ENCODE measurements at regions not wholly inside any gene's neighbourhood (a gene's known extent, or its start where the extent isn't known, plus 50 kb on each side); places are given as distances from the start of the nearest gene placed in this dataset.

DNA sequence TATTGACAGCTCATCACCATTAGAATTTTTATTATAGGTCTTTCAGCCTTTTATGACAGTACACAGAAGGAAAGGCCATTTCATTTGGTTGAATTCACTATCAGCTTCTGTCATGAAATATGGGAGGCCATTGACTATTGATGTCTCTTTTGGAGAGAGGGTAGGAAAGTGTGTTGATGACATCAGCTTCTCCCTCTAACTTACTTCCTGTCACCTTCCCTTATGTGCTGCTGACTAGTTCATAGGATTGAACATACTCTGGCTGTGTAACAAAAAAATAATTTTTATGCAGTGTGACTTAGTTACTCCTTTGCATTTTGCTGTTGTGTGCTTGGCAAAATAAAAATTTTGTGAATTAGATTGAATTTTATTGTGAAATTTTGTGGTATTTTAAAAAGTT, 769.2 kb downstream of the METTL15 start:
- intact Hi-C loops (cut with DNase I; ENCODE audit: low total_unique reads) (no loop called here), in situ Hi-C loops (cut with MboI; ENCODE audit: low sequenced_read_pairs in 4 of 4) (no loop called here)
- no peak for TF ChIP-seq POLR2A (IDR thresholded peaks at IDR 0.05)
- TF ChIP-seq, protein P1, sequence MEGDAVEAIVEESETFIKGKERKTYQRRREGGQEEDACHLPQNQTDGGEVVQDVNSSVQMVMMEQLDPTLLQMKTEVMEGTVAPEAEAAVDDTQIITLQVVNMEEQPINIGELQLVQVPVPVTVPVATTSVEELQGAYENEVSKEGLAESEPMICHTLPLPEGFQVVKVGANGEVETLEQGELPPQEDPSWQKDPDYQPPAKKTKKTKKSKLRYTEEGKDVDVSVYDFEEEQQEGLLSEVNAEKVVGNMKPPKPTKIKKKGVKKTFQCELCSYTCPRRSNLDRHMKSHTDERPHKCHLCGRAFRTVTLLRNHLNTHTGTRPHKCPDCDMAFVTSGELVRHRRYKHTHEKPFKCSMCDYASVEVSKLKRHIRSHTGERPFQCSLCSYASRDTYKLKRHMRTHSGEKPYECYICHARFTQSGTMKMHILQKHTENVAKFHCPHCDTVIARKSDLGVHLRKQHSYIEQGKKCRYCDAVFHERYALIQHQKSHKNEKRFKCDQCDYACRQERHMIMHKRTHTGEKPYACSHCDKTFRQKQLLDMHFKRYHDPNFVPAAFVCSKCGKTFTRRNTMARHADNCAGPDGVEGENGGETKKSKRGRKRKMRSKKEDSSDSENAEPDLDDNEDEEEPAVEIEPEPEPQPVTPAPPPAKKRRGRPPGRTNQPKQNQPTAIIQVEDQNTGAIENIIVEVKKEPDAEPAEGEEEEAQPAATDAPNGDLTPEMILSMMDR (IDR thresholded peaks at IDR 0.05 in 4 of 5, conservative IDR thresholded peaks at IDR 0.05 in 1 of 5) = no peak
- no peak for ATAC-seq
- Histone ChIP-seq H3K4me3 (no peak overlapping the region), H3K27ac (no peak overlapping the region), H3K4me1 (no peaks in the 10 kb centered on the region), H3K9me3 (no peaks in the 10 kb centered on the region), H3K27me3 (no peaks in the 10 kb centered on the region), H3K36me3 (no peaks in the 10 kb centered on the region)
- no peak for DNase-seq

DNA sequence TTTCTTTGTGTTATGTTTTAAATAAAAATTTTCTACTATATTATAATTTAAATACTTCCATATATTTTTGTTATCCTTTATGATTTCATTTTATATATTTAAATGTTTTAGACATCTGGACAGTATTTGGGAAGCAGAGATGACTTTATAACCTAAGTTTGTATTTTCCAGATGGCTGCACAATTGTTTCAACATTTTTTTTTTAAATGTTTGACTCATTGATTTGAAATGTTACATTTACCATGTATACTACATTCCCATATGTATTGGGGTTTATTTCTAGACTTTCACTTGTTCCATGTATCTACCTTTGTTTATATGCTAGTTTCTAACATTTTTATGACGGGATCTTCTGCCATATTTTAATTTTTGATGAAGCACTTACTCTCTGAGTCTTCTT, 766.5 kb downstream of the METTL15 start:
- H3K4me3 ChIP-seq = no peak overlapping the region
- intact Hi-C loops (cut with DNase I; ENCODE audit: low total_unique reads) (no loop called here), in situ Hi-C loops (cut with MboI; ENCODE audit: low sequenced_read_pairs in 4 of 4) (no loop called here)
- H3K36me3 ChIP-seq = no peaks in the 10 kb centered on the region
- H3K4me1 ChIP-seq = no peaks in the 10 kb centered on the region
- TF ChIP-seq, protein P1 (IDR thresholded peaks at IDR 0.05 in 4 of 5, conservative IDR thresholded peaks at IDR 0.05 in 1 of 5) = no peak
- no peak for TF ChIP-seq POLR2A (IDR thresholded peaks at IDR 0.05)
- no peak for ATAC-seq
- no peak for DNase-seq
- no peaks in the 10 kb centered on the region for H3K9me3 ChIP-seq
- no peaks in the 10 kb centered on the region for H3K27me3 ChIP-seq
- no peak overlapping the region for H3K27ac ChIP-seq

DNA sequence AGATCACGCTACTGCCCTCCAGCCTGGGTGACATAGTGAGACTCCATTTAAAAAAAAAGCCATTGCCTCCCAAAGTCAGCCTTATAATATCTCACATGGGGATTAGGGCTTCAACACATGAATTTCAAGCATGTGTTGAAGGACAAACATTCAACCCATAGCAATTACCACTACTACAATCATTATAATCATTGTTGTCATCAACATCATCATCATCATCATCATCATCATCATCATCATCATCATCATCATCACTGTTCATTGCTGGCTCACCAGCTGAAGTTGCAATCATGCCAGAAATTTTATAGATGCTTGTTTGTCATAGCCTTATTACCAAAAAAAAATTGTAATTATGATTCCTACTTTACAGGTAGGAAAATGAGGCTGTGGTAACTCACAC, 762.9 kb downstream of the METTL15 start:
- TF ChIP-seq, protein P1 (IDR thresholded peaks at IDR 0.05 in 4 of 5, conservative IDR thresholded peaks at IDR 0.05 in 1 of 5) = no peak
- no peak for TF ChIP-seq POLR2A (IDR thresholded peaks at IDR 0.05)
- no peaks in the 10 kb centered on the region for H3K4me1 ChIP-seq
- in situ Hi-C loops (cut with MboI; ENCODE audit: low sequenced_read_pairs in 4 of 4) (no loop called here), intact Hi-C loops (cut with DNase I; ENCODE audit: low total_unique reads) (no loop called here)
- no peak for DNase-seq
- H3K27me3 ChIP-seq = no peaks in the 10 kb centered on the region
- no peaks in the 10 kb centered on the region for H3K9me3 ChIP-seq
- no peak overlapping the region for H3K4me3 ChIP-seq
- ATAC-seq = no peak
- H3K36me3 ChIP-seq = no peaks in the 10 kb centered on the region
- H3K27ac ChIP-seq = no peak overlapping the region

DNA sequence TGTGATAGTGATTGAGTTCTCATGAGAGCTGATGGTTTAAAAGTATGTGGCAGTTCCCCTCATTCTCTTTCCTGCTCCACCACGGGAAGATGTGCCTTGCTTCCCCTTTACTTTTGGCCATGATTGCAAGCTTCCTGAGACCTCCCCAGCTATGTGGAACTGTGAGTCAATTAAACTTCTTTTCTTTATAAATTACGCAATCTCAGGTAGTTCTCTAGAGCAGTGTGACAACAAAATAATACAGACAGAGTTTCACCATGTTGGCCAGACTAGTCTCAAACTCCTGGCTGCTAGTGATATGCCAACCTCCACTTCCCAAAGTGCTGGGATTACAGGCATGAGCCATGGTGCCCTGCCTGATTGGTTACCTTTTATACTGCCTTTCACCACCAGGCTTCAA, 755.2 kb downstream of the METTL15 start:
- Histone ChIP-seq H3K4me3 (no peak overlapping the region), H3K4me1 (no peaks in the 10 kb centered on the region), H3K27me3 (no peaks in the 10 kb centered on the region), H3K27ac (no peak overlapping the region), H3K9me3 (no peaks in the 10 kb centered on the region), H3K36me3 (no peaks in the 10 kb centered on the region)
- DNase-seq = no peak
- TF ChIP-seq, protein P1 (IDR thresholded peaks at IDR 0.05 in 4 of 5, conservative IDR thresholded peaks at IDR 0.05 in 1 of 5) = no peak
- no peak for TF ChIP-seq POLR2A (IDR thresholded peaks at IDR 0.05)
- in situ Hi-C loops (cut with MboI; ENCODE audit: low sequenced_read_pairs in 4 of 4) = no loop called here
- intact Hi-C loops (cut with DNase I; ENCODE audit: low total_unique reads) = no loop called here
- ATAC-seq = no peak

DNA sequence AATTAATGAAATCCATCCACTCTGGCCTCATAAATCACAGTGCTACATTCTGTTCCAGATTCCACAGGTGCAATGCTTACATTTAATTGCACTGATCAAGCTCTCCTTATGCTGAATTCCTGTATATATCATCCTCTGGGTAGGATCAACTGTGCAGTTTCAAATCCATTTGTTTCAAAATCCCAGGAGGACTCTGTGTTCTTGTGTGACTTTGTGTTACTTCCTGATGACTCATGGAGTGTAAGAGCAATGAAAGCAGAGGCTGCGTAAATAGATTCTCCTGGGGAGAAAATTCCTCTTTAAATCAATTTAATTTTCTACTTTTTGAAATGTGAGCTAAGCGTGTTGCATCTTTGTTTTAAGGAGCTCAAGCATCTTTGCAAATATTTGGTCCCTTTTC, 752.7 kb downstream of the METTL15 start:
- Histone ChIP-seq H3K27me3 (no peaks in the 10 kb centered on the region), H3K4me3 (no peak overlapping the region), H3K27ac (no peak overlapping the region), H3K4me1 (no peaks in the 10 kb centered on the region), H3K9me3 (no peaks in the 10 kb centered on the region), H3K36me3 (no peaks in the 10 kb centered on the region)
- ATAC-seq (no peak), DNase-seq (no peak)
- TF ChIP-seq, protein P1 (IDR thresholded peaks at IDR 0.05 in 4 of 5, conservative IDR thresholded peaks at IDR 0.05 in 1 of 5) = no peak
- no peak for TF ChIP-seq POLR2A (IDR thresholded peaks at IDR 0.05)
- in situ Hi-C loops (cut with MboI; ENCODE audit: low sequenced_read_pairs in 4 of 4) = no loop called here
- intact Hi-C loops (cut with DNase I; ENCODE audit: low total_unique reads) = no loop called here
